Prostate gland (tissue), 2 donors: ENCODE measurements at regions not wholly inside any gene's neighbourhood (a gene's known extent, or its start where the extent isn't known, plus 50 kb on each side); places are given as distances from the start of the nearest gene placed in this dataset.

Source experiments
- DNase-seq: peaks from one replicate; pipeline ENCODE4 v3.0.0-alpha.2; 2019; ENCODE audit warnings: low spot score
- H3K27ac ChIP-seq, 2 donors: fragments of 200-600 bp; sonication (generic); 2 replicates each; pipeline ENCODE4 v1.5.1; 2017 to 2019
- H3K27me3 ChIP-seq: fragments of 200-600 bp; sonication (generic); replicated peaks from 2 replicates; pipeline ENCODE4 v1.5.1; 2019; ENCODE audit not compliant: insufficient read depth
- H3K36me3 ChIP-seq, 2 donors: fragments of 200-600 bp; sonication (generic); 1 replicate in 1 of 2; 2 replicates in 1 of 2; pipeline versions ENCODE4 v1.5.1 to v1.8.1; 2017 to 2019
- H3K4me1 ChIP-seq: fragments of 200-600 bp; sonication (generic); replicated peaks from 2 replicates; pipeline ENCODE4 v1.5.1; 2019
- H3K4me3 ChIP-seq, 2 donors: fragments of 200-600 bp; sonication (generic); 2 replicates each; pipeline ENCODE4 v1.5.1; 2017 to 2019
- H3K9me3 ChIP-seq: fragments of 200-600 bp; sonication (generic); 2 replicates; pipeline ENCODE4 v1.5.1; 2017
- POLR2A ChIP-seq: fragments of 450-650 bp; IDR thresholded peaks from one replicate; pipeline ENCODE4 v1.6.1; 2016; ENCODE audit warnings: antibody characterized with exemption, mild to moderate bottlenecking
- POLR2AphosphoS5 ChIP-seq: sonication (generic); formaldehyde crosslinking; IDR thresholded peaks from one replicate; pipeline ENCODE4 v1.6.1; 2017; ENCODE audit warnings: antibody characterized with exemption
- WGBS: methylation state at CpG from one replicate; pipeline ENCODE4 v1.1.5; 2018; 5-methylcytosine and 5-hydroxymethylcytosine counted together
- intact Hi-C: fragments of 100-400 bp; cut with DNase I; formaldehyde crosslinking; loops from one replicate; pipeline ENCODE4 v1.14.2; 2022
- TF ChIP-seq, protein P1 (sequence below), 4 experiments: fragments of 200-600 bp in 2 of 4; fragments of 450-650 bp in 2 of 4; sonication (generic) in 2 of 4; IDR thresholded peaks; 1 replicate in 3 of 4; 2 replicates in 1 of 4; pipeline ENCODE4 v1.5.1; 2016 to 2019; ENCODE audit warnings: antibody characterized with exemption in 4 of 4, mild to moderate bottlenecking in 2 of 4, moderate library complexity in 2 of 4

- no peak for DNase-seq
- TF ChIP-seq POLR2A (no peak), POLR2AphosphoS5 (no peak)
- TF ChIP-seq, protein P1, sequence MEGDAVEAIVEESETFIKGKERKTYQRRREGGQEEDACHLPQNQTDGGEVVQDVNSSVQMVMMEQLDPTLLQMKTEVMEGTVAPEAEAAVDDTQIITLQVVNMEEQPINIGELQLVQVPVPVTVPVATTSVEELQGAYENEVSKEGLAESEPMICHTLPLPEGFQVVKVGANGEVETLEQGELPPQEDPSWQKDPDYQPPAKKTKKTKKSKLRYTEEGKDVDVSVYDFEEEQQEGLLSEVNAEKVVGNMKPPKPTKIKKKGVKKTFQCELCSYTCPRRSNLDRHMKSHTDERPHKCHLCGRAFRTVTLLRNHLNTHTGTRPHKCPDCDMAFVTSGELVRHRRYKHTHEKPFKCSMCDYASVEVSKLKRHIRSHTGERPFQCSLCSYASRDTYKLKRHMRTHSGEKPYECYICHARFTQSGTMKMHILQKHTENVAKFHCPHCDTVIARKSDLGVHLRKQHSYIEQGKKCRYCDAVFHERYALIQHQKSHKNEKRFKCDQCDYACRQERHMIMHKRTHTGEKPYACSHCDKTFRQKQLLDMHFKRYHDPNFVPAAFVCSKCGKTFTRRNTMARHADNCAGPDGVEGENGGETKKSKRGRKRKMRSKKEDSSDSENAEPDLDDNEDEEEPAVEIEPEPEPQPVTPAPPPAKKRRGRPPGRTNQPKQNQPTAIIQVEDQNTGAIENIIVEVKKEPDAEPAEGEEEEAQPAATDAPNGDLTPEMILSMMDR (IDR thresholded peaks at IDR 0.05) = no peak
- no peaks in the 10 kb centered on the region for H3K36me3 ChIP-seq
- H3K9me3 ChIP-seq = no peaks in the 10 kb centered on the region
- H3K4me1 ChIP-seq = no peaks in the 10 kb centered on the region
- H3K27me3 ChIP-seq = no peaks in the 10 kb centered on the region
- intact Hi-C loops = no loop called here
- H3K4me3 ChIP-seq = no peak overlapping the region
- no peak overlapping the region for H3K27ac ChIP-seq
- 93% methylated on average over 4 of the region's 4 CpGs for WGBS
Observed at GRCh38 chr15:81987628-81988027, 58.2 kb downstream of the MEX3B start.

DNA sequence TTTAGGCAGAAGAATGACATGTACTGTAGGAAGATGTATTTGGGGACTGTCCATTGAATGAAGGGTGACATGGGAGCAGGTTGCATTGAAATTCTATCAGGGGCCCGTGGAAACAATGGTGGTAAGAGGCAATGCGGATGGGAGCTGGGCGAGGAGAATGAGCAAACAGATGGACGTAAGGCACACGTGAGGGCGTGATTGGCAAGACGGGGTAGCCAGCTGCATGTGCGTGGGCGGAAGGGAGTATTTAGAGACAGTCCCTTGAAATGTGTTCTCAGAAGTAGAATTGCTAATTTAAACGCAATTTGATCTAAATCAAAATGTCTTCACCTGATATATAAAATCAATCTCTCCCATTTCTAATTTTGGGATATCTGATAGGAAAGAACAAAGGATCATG, 62.3 kb downstream of the MEX3B start:
- Histone ChIP-seq H3K36me3 (no peaks in the 10 kb centered on the region), H3K4me1 (no peaks in the 10 kb centered on the region), H3K9me3 (no peaks in the 10 kb centered on the region), H3K4me3 (no peak overlapping the region), H3K27ac (no peak overlapping the region), H3K27me3 (no peaks in the 10 kb centered on the region)
- DNase-seq = no peak
- intact Hi-C loops = no loop called here
- no peak for TF ChIP-seq POLR2AphosphoS5
- TF ChIP-seq, protein P1 (IDR thresholded peaks at IDR 0.05) = no peak
- WGBS = 92% methylated on average over 10 of the region's 10 CpGs

- DNase-seq = no peak
- Histone ChIP-seq H3K27me3 (no peaks in the 10 kb centered on the region), H3K9me3 (no peaks in the 10 kb centered on the region), H3K4me3 (no peak overlapping the region), H3K4me1 (no peaks in the 10 kb centered on the region), H3K27ac (no peak overlapping the region), H3K36me3 (no peaks in the 10 kb centered on the region)
- intact Hi-C loops = no loop called here
- 97% methylated on average over 5 of the region's 5 CpGs for WGBS
- TF ChIP-seq POLR2AphosphoS5 (no peak), POLR2A (no peak)
- TF ChIP-seq, protein P1 (IDR thresholded peaks at IDR 0.05) = no peak
Observed at GRCh38 chr15:81982808-81983207, 63.0 kb downstream of the MEX3B start.

GRCh38 chr15:81981908-81982307, 63.9 kb downstream of the MEX3B start:
- H3K4me1 ChIP-seq = no peaks in the 10 kb centered on the region
- 28% methylated on average over 3 of the region's 3 CpGs for whole genome bisulfite sequencing
- no peaks in the 10 kb centered on the region for H3K9me3 ChIP-seq
- no peak overlapping the region for H3K27ac ChIP-seq
- H3K27me3 ChIP-seq = no peaks in the 10 kb centered on the region
- intact Hi-C loops = no loop called here
- H3K36me3 ChIP-seq = no peaks in the 10 kb centered on the region
- no peak for DNase-seq
- H3K4me3 ChIP-seq = no peak overlapping the region
- no peak for TF ChIP-seq POLR2A
- TF ChIP-seq, protein P1 (IDR thresholded peaks at IDR 0.05) = no peak
- TF ChIP-seq POLR2AphosphoS5 = no peak

- H3K27ac ChIP-seq = no peak overlapping the region
- no peaks in the 10 kb centered on the region for H3K27me3 ChIP-seq
- no peaks in the 10 kb centered on the region for H3K9me3 ChIP-seq
- no peak for DNase-seq
- TF ChIP-seq POLR2AphosphoS5 (no peak), POLR2A (no peak)
- TF ChIP-seq, protein P1 (IDR thresholded peaks at IDR 0.05) = no peak
- intact Hi-C loops = no loop called here
- H3K36me3 ChIP-seq = no peaks in the 10 kb centered on the region
- 95% methylated on average over 1 of the region's 1 CpG for WGBS
- H3K4me1 ChIP-seq = no peaks in the 10 kb centered on the region
- H3K4me3 ChIP-seq = no peak overlapping the region
Observed at GRCh38 chr15:81977464-81977863, 68.4 kb downstream of the MEX3B start.
